GM19328 (cell line): ENCODE measurements at regions not wholly inside any gene's neighbourhood (a gene's known extent, or its start where the extent isn't known, plus 50 kb on each side); places are given as distances from the start of the nearest gene placed in this dataset.
"Not testable (repeated sequence)": the region's sequence is repeated elsewhere in the genome, so short reads cannot be mapped to it uniquely, and the experiment has no call there.

Experiments used
- ATAC-seq: cut with Tn5 transposase; IDR thresholded peaks from one replicate; pipeline ENCODE4 v1.9.1; 2021; ENCODE audit warnings: mild to moderate bottlenecking, moderate library complexity; ENCODE audit not compliant: unreplicated experiment

DNA sequence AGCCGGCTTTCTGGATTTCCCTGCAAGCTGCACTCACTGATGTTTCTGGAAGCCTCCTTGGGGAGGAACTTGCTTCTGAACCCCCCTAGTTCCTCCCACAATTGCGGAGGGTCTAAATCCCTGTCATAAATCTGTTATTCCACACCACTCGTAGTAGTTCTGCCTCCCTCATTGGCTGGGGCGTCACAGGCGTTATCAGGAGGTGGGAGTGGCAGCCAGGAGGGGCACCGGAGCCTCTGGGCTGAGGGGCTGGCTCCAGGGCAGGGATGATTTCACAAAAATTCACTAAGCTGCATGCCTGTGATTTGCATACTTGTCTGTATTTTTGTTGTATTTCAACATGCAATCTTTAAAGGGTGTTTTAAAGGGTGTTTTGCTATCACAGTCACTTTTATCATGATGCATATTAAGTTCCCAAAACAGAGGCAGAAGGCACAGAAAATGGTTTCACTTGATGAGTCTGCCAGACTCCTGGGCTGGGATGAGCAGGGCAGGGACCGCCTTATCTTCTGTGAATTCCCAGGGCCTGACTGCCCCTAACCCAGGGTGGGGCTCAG is 176.2 kb upstream of the FOXF1 start:
- ATAC-seq, result no peak

GRCh38 chr16:86335266-86336172 is 174.8 kb upstream of the FOXF1 start:
- no peak for ATAC-seq

DNA sequence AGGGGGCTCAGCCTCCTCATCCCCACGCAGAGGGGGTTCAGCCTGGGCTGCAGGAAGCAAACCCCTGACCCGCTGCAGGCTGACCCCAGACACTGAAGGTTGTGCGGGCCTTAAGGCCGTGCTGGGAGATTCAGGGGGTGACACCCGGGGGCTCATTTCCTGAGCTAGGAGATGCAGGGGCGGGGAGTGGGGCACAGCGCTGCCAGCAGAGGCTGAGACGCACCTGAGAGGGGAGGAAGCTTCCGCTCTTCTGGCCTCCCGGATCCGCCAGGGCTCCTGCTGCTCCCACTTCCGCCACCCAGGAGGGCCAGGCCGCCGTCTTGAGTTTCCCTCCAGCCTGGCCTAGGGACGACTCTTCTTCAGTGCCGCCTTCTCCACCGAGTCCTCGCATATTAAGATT is 173.2 kb upstream of the FOXF1 start:
- no peak for ATAC-seq

DNA sequence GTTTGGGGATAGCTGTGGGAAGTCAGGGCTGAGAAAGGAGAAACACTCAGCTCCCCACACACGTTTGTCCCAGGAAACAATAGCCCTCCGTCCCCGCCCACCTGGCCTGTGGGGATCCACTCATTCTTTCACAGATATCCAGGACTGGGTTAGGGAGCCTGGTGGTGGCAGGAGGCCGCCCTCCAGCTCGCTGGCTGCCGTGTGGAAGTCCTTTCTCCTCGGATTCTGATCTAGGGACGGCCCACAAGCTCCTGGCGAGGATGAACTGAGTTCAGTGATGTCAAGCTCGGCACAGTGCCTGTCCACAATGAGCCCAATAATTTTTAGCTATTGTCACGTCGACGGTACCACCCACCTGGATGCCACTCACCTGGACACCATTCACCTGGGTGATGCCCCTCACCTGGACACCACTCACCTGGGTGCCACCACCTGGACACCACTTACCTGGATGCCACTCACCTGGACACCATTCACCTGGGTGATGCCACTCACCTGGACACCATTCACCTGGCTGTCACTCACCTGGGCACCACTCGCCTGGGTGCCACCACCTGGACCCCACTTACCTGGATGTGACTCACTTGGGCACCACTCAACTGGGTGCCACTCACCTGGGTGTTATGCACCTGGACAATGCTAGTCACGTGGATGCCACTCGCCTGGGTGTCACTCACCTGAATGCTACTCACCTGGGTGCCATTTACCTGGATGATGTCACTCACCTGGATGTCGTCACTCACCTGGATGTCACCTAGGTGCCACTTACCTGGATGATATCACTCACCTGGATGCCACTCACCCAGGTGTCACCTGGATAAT is 172.5 kb upstream of the FOXF1 start:
- no peak for ATAC-seq

DNA sequence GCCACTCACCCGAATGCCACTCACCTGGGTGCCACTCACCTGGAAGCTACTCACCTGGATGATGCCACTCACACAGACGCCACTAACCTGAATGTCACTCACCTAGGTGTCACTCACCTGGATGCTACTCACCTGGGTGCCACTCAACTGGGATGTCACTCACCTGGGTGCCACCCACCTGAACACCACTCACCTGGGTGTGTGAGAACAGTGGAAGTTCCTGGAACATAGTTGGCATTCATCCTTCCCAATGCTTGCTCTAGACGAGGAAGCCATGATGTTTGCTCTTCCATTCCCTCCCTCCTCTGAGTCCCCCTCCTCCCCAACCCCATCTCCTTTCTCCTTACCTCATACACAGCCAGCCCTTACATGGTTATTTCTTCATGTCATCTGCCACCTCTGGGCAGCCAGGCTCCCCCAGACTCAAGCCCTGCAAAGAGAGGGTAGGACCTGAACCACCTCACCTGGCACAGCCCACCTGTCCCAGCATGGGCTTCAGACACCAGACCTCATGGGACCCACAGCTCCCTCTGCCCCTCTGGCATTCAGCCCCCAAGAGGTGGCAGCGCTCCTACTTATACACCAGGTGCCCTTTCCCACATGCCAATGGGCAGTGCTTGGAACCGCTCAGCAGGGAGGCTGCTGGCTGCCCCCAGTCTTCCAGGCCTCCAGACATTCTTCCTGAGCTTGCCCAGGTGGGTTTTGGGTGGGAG is 171.8 kb upstream of the FOXF1 start:
- no peak for ATAC-seq

- ATAC-seq, result no peak
Measured at GRCh38 chr16:86342161-86342834, 168.0 kb upstream of the FOXF1 start.

GRCh38 chr16:86343027-86343795 is 167.1 kb upstream of the FOXF1 start:
- ATAC-seq, result no peak

DNA sequence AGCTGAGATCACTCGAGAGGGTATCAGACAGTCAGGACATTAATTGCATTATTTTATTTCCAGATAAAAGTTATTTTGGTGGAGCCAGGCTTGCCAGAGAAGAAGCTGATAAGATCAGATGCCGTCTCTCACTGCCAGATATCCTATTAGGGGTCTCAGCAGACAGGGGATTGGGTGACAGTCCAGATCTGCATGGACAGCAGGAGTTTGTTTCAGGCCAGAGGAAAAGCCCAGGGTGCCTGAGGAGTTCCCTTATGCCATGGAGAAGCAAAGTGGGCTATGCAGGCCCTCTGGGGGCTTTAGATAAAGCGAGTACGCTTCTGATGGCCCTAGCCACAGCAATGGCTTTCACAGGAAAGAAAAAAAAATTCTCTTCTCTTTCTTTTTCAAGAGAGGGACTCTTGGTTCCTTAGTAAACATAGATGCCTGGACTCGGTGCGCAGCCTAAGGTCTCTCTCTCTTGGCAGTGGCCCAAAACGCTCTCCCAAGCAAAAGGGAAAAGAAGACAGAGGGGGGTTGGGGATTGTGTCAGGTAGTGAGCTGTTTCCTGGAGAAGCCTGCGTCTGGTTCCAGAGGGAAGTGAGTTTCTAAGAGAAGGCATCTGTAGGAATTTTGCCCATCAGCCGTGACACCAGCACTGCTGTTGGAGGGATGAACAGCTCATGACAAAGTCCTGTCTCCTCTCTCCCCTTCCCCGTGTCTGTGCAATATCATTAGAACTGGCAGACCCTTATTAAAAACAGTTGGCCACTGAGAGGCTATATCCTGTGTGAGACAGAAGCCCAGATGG is 166.3 kb upstream of the FOXF1 start:
- ATAC-seq, result no peak

DNA sequence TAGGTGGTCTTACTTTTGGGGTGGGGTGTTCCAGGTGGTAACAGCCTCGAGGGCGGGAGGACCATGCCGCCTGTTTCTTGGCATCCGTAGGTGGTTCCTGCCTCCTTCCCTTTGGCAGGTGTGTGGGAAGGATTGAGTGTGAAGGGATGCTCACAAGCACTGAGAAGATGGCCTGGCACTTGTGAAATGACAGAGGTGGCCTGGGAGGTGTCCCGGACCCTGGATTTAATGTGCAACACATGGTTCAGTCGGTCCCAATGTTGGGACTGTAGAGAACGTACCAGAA is 165.8 kb upstream of the FOXF1 start:
- ATAC-seq, result no peak

DNA sequence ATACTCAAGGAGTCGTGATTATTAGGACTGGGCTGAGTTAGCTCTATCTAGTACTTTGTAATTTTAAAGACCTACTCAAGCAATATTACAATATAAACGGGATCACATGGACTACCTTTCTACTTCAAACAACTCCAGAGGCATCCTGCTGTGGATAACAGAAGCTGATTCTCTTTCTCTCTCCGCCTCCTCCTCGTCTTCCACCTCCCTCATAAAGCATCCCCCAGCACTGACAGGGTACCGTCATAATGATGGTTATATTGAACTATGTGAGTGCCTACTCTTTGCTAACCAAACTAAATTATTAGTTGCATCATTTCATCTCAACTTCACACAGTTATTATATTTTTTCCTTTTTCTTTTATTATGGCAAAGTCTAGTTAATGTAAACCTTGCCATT is 165.4 kb upstream of the FOXF1 start:
- ATAC-seq, result no peak

DNA sequence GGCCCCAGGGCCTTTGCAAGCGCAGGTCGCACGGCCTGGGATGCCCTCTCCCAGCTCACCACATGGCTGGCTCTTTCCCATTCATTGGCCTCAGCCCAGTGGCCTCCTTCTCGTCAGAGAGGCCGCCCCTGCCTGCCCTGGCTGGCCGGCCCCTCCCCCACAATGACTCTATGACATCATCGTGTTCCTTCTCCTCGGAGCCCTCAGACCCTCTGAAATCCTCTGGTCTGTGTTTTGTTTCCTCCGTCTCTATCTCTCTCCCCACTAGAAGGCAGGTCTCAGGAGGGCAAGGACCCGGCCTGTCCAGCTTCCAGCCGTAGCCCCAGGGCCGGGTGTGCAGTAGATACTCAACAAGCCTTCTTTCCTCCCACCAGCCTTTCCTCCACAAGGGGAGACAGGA is 164.8 kb upstream of the FOXF1 start:
- no peak for ATAC-seq

DNA sequence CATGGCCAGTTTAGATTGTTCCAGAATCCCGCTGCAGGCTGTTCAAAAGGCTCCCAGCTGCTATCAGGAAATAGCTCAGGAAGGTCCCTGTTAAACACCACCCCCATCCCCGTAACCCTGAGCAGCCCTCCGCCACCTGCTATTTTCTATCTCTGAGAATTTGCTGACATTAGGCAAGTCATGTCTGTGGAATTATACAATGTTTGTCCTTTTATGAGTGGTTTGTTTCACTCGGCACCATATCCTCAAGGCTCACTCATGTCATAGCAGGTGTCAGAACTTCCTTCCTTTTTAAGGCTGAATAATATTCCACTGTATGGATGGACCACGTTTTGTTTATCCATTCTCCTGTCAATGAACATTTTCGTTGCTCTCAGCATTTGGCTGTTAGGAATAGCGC is 164.3 kb upstream of the FOXF1 start:
- no peak for ATAC-seq

DNA sequence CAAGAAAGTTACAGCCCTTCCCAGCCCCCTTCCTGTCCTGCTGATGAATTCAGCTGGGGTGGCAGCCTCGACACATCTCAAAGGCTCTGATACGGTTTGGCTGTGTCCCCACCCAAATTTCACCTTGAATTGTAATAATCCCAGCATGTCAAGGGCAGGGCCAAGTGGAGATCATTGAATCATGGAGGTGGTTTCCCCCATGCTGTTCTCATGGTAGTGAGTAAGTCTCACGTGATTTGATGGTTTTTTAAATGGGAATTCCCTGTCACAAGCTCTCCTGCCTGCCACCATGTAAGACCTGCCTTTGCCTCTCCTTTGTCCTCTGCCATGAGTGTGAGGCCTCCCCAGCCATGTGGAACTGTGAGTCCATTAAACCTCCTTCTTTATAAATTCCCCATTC is 163.2 kb upstream of the FOXF1 start:
- no peak for ATAC-seq

GRCh38 chr16:86347916-86348555 is 162.3 kb upstream of the FOXF1 start:
- ATAC-seq, result no peak

DNA sequence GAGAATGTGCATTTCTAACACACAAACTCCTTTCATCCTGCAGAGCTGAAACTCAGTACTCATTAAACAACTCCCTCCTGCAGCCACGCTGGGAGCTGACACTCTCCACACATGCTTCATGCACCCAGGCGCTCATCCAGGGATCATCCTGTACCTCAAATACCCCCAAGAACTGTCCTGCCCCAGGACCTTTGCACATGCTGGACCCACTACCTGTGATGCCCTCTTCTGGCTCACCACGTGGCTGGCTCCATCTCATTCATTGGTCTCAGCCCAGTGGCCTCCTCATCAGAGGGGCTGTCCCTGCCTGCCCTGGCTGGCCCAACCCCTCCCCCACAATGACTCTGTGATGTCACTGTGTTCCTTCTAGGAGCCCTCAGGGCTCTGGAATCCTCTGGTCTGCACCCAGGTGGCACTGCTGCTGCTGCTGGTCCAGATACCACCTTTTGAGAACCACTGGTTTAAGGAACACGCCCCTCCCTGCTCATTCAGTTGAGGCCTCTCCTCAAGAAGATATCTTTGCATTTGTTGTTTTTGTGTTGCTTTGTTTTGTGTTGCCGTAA is 160.9 kb upstream of the FOXF1 start:
- no peak for ATAC-seq

- no peak for ATAC-seq
Measured at GRCh38 chr16:86350289-86350688, 160.0 kb upstream of the FOXF1 start.

DNA sequence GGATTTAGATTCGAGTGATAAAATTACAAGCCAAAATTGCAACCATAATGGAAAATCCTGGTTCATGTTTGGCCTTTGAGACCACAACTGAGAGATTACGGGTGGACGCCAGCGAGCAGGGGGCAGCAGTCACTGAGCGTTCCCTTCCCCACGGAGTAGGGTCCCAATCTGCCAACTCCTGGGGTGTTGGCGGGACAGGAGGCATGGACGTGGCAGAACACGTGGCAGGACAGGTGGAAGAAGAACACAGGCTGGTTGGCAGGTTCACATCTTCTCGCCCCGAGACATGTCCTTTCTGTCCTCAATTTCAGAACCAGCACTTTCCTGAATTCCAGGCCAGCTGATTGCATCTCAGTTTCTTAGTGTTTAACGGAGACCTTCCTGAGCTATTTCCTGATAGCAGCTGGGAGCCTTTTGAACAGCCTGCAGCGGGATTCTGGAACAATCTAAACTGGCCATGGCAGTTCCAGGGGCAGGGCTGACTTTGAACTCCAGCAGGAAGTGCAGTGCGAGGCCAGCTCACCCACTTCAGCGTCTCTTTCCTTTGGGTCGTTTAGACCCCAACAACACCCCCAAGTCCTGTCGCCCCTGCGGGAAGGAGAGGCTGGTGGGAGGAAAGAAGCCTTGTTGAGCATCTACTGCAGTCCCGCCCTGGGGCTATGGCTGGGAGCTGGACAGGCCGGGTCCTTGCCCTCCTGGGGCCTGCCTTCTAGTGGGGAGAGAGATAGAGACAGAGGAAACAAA is 159.1 kb upstream of the FOXF1 start:
- no peak for ATAC-seq

- not testable (repeated sequence) for ATAC-seq
Measured at GRCh38 chr16:86351785-86352139, 158.6 kb upstream of the FOXF1 start.
